HG03460 (cell line): ENCODE measurements at regions not wholly inside any gene's neighbourhood (a gene's known extent, or its start where the extent isn't known, plus 50 kb on each side); places are given as distances from the start of the nearest gene placed in this dataset.

Experiments used
- ATAC-seq: cut with Tn5 transposase; IDR thresholded peaks from one replicate; pipeline ENCODE4 v1.9.1; 2021; ENCODE audit not compliant: unreplicated experiment

DNA sequence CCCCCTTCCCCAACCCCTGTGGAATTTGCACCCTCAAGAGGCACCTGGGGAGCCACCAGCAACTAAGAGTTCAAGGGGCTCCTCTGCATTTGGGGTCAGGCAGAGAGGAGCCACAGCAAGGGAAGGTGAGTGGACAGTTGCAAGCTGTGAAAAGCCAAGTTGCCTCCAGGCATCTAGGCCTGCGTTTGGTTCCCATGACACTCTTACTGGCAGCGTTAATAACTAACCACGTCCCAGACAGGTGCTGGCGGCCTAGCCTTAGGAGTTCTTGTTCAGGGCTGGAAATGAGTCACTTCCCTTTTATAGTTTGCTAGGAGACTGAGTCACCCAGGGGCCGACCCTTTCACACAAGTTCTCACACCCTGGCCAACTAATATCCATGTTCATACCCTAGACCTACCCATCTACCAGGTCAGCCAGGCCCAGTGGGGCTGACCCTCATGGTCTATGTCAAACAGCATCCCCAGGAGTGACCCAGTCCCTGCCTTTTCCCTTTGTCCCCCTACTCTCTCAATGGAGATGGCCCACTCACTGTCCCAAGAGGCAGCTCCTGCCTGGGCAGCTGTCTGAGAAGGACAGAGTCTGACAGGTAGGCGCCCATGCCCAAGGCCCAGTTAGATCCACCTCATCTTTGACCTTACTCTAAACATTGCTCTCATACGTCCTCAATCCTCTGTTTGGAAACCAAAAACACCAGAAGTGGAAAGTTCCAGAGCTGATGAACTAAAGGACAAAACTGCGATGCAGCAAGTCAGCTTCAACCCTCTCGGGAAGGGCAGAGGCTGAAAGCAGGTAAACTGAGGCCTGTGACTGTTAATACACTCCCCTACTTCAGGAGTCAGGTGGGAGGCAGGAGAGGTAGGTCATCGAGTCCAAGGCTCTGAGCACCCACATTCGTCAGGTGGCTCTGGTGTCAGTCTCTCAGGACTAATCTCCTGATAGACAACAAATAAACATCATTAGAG lies 300.6 kb downstream of the SOX9 start:
- ATAC-seq: peak; percentile 35

DNA sequence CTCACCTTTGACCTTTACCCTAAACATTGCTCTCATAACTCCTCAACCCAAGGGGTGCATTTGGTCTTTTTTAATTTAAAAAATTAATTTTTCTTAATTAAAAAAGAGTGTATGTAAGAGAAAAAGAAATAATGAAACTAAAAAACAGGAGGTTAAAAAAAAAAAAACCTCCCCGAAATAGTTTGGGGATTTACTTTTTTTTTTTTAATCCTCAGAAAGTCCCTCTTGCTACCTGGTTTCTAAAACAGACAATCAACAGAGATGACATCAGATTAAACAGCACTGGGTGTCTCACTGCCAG lies 301.3 kb downstream of the SOX9 start:
- ATAC-seq: peak; percentile 22

DNA sequence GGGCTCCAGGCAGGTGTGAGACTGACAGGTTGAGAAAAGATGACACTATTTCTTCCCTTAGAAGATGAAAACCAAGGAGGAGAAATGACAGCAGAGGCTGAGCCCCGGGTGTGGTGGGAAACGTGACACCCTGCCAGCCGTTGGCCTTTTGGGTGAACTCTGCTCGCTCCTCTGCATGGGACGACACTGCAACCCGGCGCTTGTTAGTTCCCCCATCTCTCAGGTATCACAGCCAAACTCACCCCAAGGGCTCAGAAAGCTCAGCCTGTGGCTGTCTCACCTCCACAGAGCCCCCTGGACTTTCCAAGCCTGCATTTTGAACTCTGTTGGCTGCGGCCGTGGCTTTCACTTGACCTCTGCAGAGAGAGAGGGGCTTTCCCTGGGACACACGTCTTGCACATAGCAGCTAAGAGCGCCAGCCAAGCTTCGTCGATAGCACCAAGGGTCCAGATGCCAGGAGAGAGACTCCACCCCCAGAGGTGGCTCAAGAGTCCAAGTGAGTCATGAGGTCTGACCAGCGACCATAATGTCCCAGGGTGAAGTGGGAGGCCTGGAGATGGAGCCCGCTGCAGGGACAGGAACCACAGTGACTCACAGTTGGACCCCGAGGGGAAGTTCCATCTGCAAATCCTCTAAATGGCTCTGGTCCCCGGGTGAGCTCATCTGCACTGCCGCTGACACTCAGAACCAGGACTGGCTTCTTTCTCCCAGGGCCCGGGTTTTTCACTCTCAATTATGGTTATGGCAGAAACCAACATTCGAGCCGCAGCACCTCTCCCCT lies 301.9 kb downstream of the SOX9 start:
- ATAC-seq: peak; percentile 36

DNA sequence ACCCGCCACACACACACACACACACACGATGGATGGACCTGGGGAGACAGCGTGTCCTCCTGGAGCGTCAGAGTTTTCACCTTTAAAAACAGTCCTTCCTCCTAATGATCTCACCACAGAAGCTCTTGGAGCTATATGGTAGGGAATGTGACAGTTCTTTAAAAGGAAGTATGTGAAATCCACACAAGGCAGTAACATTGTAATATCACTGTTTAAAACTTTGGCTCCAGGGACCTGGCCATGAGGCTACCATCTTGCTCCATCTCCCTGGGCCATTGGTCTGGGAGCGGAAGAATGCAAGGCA lies 302.4 kb downstream of the SOX9 start:
- no peak for ATAC-seq

DNA sequence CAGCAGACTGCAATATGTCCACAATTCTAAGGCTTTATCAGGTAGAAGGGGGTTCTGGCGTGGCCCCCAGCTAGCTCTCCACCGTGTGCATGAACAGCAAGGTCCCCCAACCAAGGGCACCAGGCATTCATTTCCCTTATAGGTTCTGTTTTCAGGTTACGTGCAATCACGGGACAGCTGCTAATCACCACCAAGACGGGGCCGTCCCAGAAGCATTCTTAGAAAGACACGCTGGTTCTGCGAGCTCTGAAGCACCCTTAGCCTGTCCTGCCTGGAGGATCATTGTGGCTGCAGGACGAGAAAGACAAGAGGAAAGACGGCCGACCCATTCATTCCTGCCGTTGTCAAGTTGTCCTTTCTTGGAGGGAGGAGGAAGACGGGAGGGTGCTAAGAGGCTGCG lies 302.9 kb downstream of the SOX9 start:
- no peak for ATAC-seq

DNA sequence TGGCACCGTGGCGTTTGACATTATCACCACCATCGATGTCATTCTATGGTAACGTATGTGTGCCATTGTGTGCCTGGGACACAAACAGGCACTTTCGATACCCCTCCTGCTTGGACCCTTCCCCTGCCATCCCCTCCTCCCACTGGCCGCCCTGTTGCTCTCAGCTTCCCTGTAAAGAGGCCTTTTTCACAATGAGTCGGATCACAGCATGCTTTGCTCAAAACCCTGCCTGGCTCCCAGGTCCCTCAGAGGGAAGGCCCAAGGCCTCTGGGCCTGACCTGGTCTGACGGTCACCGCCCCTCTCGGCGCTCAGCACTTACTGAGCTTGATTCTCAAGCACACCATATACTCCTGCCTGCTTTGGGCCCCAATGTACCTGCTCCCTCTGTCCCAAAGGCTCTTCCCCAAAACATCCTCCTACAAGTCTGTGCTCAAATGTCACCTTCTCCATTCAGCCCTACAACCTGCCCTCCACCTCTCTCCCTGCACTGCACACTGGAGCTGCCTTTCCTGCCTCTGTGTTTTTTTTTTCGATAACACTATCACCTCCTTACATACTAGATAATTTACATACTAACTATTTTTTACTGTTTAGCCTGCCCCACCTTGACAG lies 303.8 kb downstream of the SOX9 start:
- no peak for ATAC-seq

DNA sequence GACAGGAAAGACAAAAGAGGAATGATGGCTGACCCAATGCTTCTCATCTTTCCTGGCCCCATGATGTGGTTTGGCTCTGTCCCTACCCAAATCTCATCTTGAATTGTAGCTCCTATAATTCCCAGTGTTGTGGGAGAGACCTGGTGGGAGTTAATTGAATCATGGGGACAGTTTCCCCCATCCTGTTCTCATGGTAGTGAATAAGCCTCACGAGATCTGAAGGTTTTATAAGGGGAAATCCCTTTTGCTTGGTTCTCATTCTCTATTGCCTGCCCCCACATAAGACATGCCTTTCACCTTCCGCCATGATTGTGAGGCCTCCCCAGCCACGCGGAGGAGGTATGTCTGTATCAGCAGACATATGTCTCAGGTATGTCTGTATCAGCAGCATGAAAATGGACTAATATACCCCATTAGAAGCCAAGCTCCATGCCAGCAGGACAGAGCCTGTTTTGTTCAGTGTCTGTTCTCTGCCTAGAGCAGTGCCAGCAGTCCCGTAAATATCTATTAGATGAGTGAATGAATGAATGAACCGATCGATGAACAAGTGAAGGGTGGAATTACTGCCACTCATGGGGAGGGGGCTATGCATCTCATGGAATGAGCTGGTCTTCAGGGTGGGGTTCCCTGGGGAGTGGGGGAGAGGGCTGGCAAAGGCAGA lies 304.4 kb downstream of the SOX9 start:
- ATAC-seq: no peak

DNA sequence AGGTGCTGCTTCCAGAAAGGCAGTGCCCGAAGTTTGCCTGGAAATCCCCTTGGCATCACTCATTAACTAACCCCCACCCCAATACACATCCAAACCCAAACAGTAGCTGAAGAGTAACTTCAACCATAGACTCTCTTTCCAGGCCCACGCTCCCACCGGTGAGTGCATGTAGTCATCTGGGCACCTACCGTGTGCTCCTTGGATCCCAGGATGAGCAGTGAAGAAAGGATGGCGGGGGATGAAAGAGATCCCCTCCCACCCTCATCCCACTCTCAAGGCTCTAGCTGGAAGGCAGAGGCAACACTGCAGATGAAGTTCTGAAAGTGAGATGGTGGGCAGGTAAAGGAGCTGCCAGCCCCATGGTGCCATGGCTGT lies 305.0 kb downstream of the SOX9 start:
- ATAC-seq: no peak

DNA sequence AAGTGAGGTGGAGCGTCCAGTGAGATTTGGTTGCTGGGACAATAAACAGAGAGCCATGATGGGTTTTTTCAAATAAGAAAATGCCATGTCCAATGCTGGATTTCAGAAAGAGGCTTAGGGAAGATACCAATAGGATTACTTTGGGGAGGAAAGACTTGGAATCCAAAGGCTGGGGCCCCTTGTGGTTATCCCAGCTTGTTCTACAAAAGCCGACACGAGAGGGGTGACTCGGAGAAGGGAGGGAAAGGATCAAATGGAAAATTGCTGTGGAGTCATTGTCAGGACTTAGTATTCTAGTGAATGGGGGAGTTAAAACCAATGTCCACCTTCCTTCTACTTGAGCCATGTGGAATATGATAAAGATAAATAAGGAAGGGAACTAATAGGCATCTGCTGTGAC lies 305.5 kb downstream of the SOX9 start:
- ATAC-seq: no peak

DNA sequence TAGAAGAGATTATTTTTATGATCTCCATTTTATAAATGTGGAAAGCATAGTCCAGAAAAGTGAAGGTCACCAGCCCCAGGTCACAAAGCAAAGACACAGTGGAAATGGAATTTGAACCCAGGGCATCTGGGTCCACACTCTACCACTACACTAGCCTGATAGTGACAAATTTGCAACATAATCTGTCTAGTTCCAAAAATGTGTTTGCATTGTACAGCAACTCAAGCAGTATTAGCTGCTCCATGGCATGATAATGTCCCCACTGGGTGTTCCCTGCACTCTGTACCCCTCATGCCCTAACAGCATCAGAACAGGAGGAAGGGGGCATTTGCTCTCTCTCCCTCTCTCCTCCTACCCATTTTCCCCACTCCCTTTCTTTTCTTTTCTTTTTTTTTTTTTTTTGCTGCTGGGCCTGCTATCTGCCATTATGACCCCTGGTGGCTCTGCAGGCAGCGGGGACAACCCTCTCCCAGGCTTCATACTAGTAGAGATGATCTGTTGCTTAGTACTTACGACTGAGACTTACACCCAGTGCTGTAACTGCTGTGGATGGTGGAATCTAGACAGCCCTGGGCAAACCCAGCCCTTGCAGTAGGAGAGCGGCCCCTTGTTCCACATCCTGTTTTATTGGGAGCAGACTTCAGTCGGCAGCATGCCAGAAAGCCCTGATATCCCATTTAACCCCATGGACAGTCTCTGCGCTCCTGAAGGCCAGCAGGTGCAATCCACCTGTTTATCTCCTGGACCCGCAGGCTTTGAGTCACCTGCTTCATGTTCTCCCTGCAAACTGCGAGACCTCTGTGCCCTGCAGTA lies 306.3 kb downstream of the SOX9 start:
- ATAC-seq: no peak

DNA sequence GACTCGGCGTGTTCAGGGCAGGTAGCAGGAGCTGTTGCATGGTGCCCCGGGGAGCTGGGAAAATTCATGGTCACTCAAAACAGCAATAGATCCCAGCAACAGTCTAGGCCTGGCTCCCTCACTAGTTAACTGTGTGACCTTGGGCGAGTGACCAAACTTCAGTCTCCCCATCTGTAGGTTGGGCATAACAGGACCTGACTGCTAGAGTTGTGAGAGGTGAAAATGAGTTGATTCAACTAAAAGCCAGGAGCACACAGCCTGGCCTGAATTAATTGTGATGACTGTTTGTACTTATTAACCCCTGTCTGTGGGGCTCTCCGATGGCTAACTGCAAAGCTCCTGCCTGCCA lies 306.9 kb downstream of the SOX9 start:
- ATAC-seq: no peak

DNA sequence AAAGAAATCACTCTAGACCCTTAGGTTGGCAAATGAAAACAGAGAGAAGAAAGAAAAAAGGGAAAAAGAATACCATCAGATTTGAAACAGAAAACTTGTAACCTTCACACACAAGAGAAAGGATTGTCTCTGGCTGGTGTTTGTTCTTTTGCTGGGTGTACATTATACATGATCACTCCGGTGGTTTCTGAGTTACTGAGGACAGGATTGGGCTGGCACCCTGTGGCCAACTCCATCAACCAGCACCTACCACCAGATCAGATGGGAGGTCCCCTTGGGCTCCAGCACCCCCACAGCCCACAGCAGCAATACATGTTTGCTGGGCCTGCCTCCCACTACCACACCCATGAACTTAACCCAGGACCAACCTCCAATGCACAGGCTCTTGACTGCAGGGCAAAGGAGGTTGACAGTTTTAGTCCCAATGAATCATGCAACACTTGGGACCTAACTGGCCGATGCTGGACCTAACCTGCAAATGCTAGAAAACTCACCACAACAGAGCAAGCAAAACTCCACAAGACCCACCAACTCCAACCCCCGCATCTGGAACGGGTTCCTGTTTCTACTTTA lies 308.3 kb downstream of the SOX9 start:
- ATAC-seq: no peak

DNA sequence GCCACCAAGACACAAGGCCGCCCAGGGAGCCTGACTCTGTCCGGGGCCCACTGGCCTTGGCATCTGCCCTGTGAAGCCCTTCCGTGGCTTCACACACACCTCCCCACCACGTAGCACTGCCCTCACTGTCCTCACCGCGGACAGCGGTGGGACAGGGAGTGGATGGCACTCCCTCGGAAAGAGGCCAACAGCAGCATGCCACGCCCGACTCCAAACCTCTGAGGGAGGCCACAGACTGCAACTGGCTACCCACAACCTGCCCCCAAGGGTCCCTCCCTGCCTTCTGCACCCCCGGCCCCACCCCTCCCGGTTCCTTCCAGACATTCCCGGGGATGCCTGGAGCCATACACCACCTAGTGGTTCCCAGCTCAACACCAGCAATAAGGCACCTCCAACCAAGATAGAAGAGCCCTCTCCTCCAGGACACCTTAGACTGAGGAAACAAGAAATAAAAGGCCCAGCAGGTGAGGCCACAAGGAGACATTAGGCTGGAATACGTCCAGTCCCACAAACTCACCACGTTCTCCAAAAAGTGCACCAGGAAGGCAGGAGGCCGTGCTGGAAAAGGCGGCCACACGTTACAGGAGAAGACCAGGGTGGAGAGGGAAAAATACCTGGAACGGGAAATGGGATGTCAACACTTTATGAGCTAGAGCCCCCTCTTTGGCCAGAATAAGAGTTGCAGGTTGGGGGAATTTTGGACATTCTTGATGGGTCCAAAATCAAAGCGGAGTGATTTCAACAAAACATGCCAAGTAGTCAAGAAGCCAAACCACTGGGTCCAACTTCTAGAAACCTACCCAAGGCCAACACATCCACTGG lies 310.0 kb downstream of the SOX9 start:
- no peak for ATAC-seq

DNA sequence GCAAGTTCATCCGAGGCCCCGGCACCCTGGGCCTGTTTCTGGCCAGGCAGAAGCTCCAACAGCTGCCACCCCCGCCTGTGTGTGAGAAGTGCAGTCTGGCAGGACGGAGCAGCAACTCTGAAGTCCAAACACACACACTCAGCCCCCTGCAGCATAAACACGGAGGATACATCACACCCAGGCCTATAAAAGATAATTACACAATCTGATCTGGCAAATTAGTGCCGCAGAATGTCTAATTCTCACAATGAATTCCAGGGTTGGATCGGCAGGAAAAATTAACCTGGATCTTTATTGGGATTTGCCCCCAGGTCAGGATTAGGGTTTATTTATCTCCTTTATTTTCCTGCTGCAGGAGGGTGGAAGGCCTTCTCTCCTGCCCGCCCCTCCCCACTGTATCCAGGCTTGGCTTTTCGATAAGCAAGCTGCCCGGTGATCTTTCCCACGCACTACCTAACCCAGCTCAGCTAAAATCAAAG lies 311.4 kb downstream of the SOX9 start:
- no peak for ATAC-seq

DNA sequence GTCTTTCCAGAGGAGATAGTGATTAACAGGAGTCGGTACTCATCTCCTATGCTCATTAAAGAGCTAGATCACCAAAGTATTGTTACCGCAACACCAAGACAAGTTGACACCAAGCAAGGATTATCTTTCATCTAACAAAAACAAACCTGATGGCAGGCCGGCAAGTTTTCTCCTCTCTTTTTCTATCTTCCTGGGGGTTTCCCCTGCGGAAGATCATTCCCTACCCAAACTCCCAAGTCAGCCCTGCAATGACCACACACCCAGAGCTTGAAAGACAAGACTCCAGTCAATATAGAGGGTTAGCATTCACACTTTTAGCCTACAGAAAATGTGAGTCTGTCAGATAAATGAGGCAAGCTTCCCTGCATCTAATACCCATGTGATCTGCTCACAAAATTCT lies 312.1 kb downstream of the SOX9 start:
- no peak for ATAC-seq

DNA sequence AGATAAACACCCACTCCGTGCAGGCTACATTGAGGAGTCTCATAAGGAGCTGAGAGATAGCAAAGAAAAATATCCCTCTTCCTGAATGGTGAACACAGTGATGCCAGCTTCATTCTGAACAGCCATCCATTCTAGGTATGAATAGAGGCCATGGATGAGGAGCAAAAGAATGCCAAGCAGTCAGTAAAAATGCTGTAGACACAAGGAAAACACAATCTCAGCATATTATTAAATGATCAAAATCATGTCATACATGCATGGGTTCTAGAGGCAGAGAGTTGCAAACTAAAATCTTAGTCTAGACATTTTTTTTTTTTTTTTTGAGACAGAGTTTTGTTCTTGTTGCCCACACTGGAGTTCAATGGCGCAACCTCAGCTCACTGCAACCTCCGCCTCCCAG lies 313.0 kb downstream of the SOX9 start:
- ATAC-seq: no peak

DNA sequence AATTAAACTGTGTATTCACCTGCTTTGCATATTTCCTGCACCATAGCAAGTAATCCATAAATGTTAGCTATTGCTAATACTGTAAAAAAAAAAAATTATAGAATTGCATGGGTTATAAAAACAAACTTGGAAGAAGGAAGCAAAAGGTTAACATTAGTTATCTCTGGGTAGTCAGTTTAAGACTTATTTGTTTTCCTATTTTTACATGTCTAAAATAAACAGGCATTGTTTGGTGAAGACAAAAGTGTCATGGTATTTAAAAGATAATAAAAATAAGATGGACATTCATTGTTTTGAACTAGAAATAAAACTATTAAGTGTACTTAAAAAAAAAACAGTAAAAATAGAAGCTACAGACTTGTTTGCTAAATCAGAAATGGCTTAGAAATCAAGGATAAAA lies 313.8 kb downstream of the SOX9 start:
- no peak for ATAC-seq

DNA sequence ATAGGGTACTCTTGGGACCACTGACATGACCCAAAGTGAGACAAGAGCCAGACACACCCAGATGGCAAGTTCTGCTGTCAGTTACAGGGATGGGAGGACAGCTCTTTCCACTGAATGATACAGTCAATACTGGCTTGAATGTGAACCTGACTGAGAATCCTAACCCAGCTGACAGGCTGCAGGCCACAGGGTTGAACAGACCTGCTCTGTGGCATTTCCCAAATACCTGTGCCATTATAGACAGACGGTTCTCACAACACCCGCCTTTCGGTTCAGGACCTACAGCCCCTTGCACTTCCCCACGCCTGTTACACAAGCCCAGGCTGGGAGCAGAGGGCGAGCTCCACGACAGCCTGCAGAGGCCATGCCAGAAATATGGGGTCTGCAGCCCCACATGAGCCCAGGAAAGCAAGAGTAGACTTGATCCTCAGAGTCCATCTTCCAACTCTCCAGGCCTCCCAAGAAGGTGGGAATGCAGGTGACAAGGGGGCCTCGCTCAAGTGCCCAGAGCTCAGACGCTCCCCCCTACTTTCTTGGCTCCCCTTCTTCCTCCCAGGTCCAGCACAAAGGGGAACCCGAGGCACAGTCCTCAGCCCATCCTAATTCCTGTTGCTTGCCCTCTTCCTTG lies 314.3 kb downstream of the SOX9 start:
- ATAC-seq: no peak

DNA sequence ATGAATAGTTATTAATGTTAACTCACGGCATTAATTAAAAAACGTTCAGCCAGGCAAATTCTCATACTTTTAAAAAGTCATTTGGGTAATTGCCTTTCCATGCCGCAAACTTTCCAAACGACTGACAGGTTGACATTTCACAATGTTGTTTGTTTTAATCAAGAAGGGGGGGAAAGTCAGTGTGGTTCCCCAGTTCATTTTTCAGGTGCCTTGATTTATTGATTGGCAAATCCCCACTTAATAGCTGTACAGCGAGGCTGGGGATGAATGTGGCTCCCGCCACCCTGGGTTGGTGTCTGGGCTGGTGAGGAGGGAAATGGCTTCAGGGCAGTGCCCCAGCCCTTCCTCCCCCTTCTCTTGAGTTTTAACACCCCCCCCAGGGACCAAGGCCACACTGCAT lies 318.0 kb downstream of the SOX9 start:
- no peak for ATAC-seq
